NOMO-1 treated with DMSO at 0.1 percent for 48 hours (cell line): ENCODE measurements at regions not wholly inside any gene's neighbourhood (a gene's known extent, or its start where the extent isn't known, plus 50 kb on each side); places are given as distances from the start of the nearest gene placed in this dataset.
"Not testable (repeated sequence)": the region's sequence is repeated elsewhere in the genome, so short reads cannot be mapped to it uniquely, and the experiment has no call there.

ENCODE experiments used
- DNase-seq: peaks from one replicate; lab custom pipeline; 2025; ENCODE audit not compliant: unreplicated experiment; lab: John Stamatoyannopoulos, UW

- DNase-seq, result no peak
Observed at GRCh38 chr3:88657459-88657858, 450.0 kb upstream of the EPHA3 start.

GRCh38 chr3:88661433-88661824 lies 446.0 kb upstream of the EPHA3 start:
- no peak for DNase-seq

- DNase-seq, result no peak
Observed at GRCh38 chr3:88668180-88668579, 439.2 kb upstream of the EPHA3 start.

GRCh38 chr3:88671573-88671972 lies 435.8 kb upstream of the EPHA3 start:
- DNase-seq, result no peak

- DNase-seq, result no peak
Observed at GRCh38 chr3:88677298-88677697, 430.1 kb upstream of the EPHA3 start.

- DNase-seq, result no peak
Observed at GRCh38 chr3:88678747-88679146, 428.7 kb upstream of the EPHA3 start.

GRCh38 chr3:88690287-88690686 lies 417.1 kb upstream of the EPHA3 start:
- DNase-seq, result no peak

- no peak for DNase-seq
Observed at GRCh38 chr3:88691081-88691480, 416.3 kb upstream of the EPHA3 start.

GRCh38 chr3:88703501-88704059 lies 403.8 kb upstream of the EPHA3 start:
- no peak for DNase-seq

- no peak for DNase-seq
Observed at GRCh38 chr3:88704338-88704737, 403.1 kb upstream of the EPHA3 start.

- DNase-seq, result no peak
Observed at GRCh38 chr3:88707837-88708236, 399.6 kb upstream of the EPHA3 start.

GRCh38 chr3:88712552-88712951 lies 394.9 kb upstream of the EPHA3 start:
- no peak for DNase-seq

GRCh38 chr3:88713233-88713691 lies 394.2 kb upstream of the EPHA3 start:
- DNase-seq, result no peak

GRCh38 chr3:88725440-88726165 lies 381.8 kb upstream of the EPHA3 start:
- DNase-seq, result no peak

- DNase-seq, result no peak
Observed at GRCh38 chr3:88732186-88732585, 375.2 kb upstream of the EPHA3 start.

- DNase-seq, result no peak
Observed at GRCh38 chr3:88742106-88742505, 365.3 kb upstream of the EPHA3 start.

- no peak for DNase-seq
Observed at GRCh38 chr3:88742674-88743507, 364.5 kb upstream of the EPHA3 start.

- no peak for DNase-seq
Observed at GRCh38 chr3:88744896-88745295, 362.5 kb upstream of the EPHA3 start.

- DNase-seq, result not testable (repeated sequence)
Observed at GRCh38 chr3:88747145-88747544, 360.3 kb upstream of the EPHA3 start.

- no peak for DNase-seq
Observed at GRCh38 chr3:88758676-88759075, 348.7 kb upstream of the EPHA3 start.

- no peak for DNase-seq
Observed at GRCh38 chr3:88767746-88768145, 339.7 kb upstream of the EPHA3 start.

GRCh38 chr3:88773766-88774165 lies 333.7 kb upstream of the EPHA3 start:
- DNase-seq, result no peak
